Stimulated activated naive B cell treated with anti-CD40 and anti-IgM and Interleukin-4, amounts not matched to agents 10 μg/mL and 1 μg/mL and 100 μg/mL, for 72 hours (primary cell): ENCODE measurements at regions not wholly inside any gene's neighbourhood (a gene's known extent, or its start where the extent isn't known, plus 50 kb on each side); places are given as distances from the start of the nearest gene placed in this dataset.
A peak's percentile ranks its signal among the peaks of the same experiment; 100 is the strongest.

Experiments
- ATAC-seq, 2 donors: fragments of 150-1000 bp; cut with Tn5 transposase; replicated peaks; 2 replicates each; pipeline ENCODE4 v1.10.0; 2021; ENCODE audit warnings: moderate library complexity in 1 of 2
- DNase-seq: peaks from one replicate; pipeline ENCODE4 v3.0.0; 2021
- H3K27ac Mint-ChIP-seq: one replicate; pipeline ENCODE4 v1.8.0; 2022; ENCODE audit warnings: mild to moderate bottlenecking, mixed read lengths
- H3K27me3 Mint-ChIP-seq, 2 donors: one replicate each; pipeline ENCODE4 v1.8.0; 2022; ENCODE audit warnings: mixed read lengths in 2 of 2
- H3K36me3 Mint-ChIP-seq, 2 donors: one replicate each; pipeline ENCODE4 v1.8.0; 2022; ENCODE audit warnings: mixed read lengths in 2 of 2, mild to moderate bottlenecking in 1 of 2
- H3K4me1 Mint-ChIP-seq, 2 donors: one replicate each; pipeline ENCODE4 v1.8.0; 2022; ENCODE audit warnings: mixed read lengths in 2 of 2, mild to moderate bottlenecking in 1 of 2
- H3K4me3 Mint-ChIP-seq, 2 donors: one replicate each; pipeline ENCODE4 v1.8.0; 2022; ENCODE audit warnings: mild to moderate bottlenecking in 2 of 2, mixed read lengths in 2 of 2, moderate library complexity in 1 of 2
- H3K9me3 Mint-ChIP-seq, 2 donors: one replicate each; pipeline ENCODE4 v1.8.0; 2022; ENCODE audit warnings: mixed read lengths in 2 of 2, mild to moderate bottlenecking in 1 of 2

- H3K9me3 Mint-ChIP-seq, result peaks cover 0 to 7% of the 10 kb centered on the region in 2 donors
- peaks cover 5 to 16% of the 10 kb centered on the region in 2 donors for H3K36me3 Mint-ChIP-seq
- ATAC-seq, result peak in 1 of 2 donors; percentile 55
- no peak overlapping the region for H3K4me3 Mint-ChIP-seq
- DNase-seq, result no peak
- no peaks in the 10 kb centered on the region for H3K27me3 Mint-ChIP-seq
- peaks cover 0 to 2% of the 10 kb centered on the region in 2 donors for H3K4me1 Mint-ChIP-seq
- H3K27ac Mint-ChIP-seq, result no peak overlapping the region
These were observed 180.5 kb upstream of the RIOK2 start for GRCh38 chr5:97363577-97363976.

- ATAC-seq, result no peak
- Mint-ChIP-seq H3K36me3 (peaks cover 5 to 16% of the 10 kb centered on the region in 2 donors), H3K27me3 (no peaks in the 10 kb centered on the region), H3K27ac (no peak overlapping the region), H3K4me1 (peaks cover 0 to 2% of the 10 kb centered on the region in 2 donors), H3K9me3 (peaks cover 0 to 7% of the 10 kb centered on the region in 2 donors), H3K4me3 (no peak overlapping the region)
- DNase-seq, result no peak
These were observed 181.7 kb upstream of the RIOK2 start for GRCh38 chr5:97364731-97365130.

- DNase-seq (no peak), ATAC-seq (no peak)
- Mint-ChIP-seq H3K9me3 (peaks cover 0 to 8% of the 10 kb centered on the region in 2 donors), H3K27ac (no peak overlapping the region), H3K27me3 (no peaks in the 10 kb centered on the region), H3K36me3 (peaks cover 4 to 16% of the 10 kb centered on the region in 2 donors), H3K4me3 (no peak overlapping the region), H3K4me1 (peaks cover 0 to 2% of the 10 kb centered on the region in 2 donors)
These were observed 182.3 kb upstream of the RIOK2 start for GRCh38 chr5:97365163-97365845.

GRCh38 chr5:97365918-97366317 lies 182.9 kb upstream of the RIOK2 start:
- ATAC-seq, result no peak
- Mint-ChIP-seq H3K4me1 (peaks cover 0 to 2% of the 10 kb centered on the region in 2 donors), H3K27ac (no peak overlapping the region), H3K36me3 (peaks cover under 1 to 10% of the 10 kb centered on the region in 2 donors), H3K4me3 (no peak overlapping the region), H3K9me3 (peaks cover under 1 to 6% of the 10 kb centered on the region in 2 donors), H3K27me3 (no peaks in the 10 kb centered on the region)
- no peak for DNase-seq

- Mint-ChIP-seq H3K4me1 (no peaks in the 10 kb centered on the region), H3K27ac (no peak overlapping the region), H3K36me3 (peaks cover 0 to 1% of the 10 kb centered on the region in 2 donors), H3K4me3 (no peak overlapping the region), H3K9me3 (peaks cover 3 to 10% of the 10 kb centered on the region in 2 donors), H3K27me3 (no peaks in the 10 kb centered on the region)
- DNase-seq (no peak), ATAC-seq (no peak)
These were observed 192.9 kb upstream of the RIOK2 start for GRCh38 chr5:97375959-97376358.

GRCh38 chr5:97377582-97377981 lies 194.5 kb upstream of the RIOK2 start:
- H3K36me3 Mint-ChIP-seq, result peaks cover 0 to 1% of the 10 kb centered on the region in 2 donors
- H3K27me3 Mint-ChIP-seq, result no peaks in the 10 kb centered on the region
- ATAC-seq (no peak), DNase-seq (no peak)
- H3K4me3 Mint-ChIP-seq, result no peak overlapping the region
- no peaks in the 10 kb centered on the region for H3K4me1 Mint-ChIP-seq
- peaks cover 0 to 5% of the 10 kb centered on the region in 2 donors for H3K9me3 Mint-ChIP-seq
- no peak overlapping the region for H3K27ac Mint-ChIP-seq

- no peak overlapping the region for H3K4me3 Mint-ChIP-seq
- no peak for ATAC-seq
- H3K36me3 Mint-ChIP-seq, result peaks cover 0 to 1% of the 10 kb centered on the region in 2 donors
- H3K27me3 Mint-ChIP-seq, result no peaks in the 10 kb centered on the region
- H3K27ac Mint-ChIP-seq, result no peak overlapping the region
- no peaks in the 10 kb centered on the region for H3K4me1 Mint-ChIP-seq
- DNase-seq, result no peak
- H3K9me3 Mint-ChIP-seq, result peaks cover 0 to 3% of the 10 kb centered on the region in 2 donors
These were observed 200.9 kb upstream of the RIOK2 start for GRCh38 chr5:97383996-97384395.

GRCh38 chr5:97388794-97389193 lies 205.7 kb upstream of the RIOK2 start:
- H3K4me3 Mint-ChIP-seq, result no peak overlapping the region
- H3K27me3 Mint-ChIP-seq, result no peaks in the 10 kb centered on the region
- H3K36me3 Mint-ChIP-seq, result peaks cover 0 to 4% of the 10 kb centered on the region in 2 donors
- no peak for DNase-seq
- peaks cover 0 to 1% of the 10 kb centered on the region in 2 donors for H3K9me3 Mint-ChIP-seq
- H3K27ac Mint-ChIP-seq, result no peak overlapping the region
- no peaks in the 10 kb centered on the region for H3K4me1 Mint-ChIP-seq
- no peak for ATAC-seq

GRCh38 chr5:97400537-97400936 lies 217.5 kb upstream of the RIOK2 start:
- H3K27me3 Mint-ChIP-seq, result peaks cover 0 to 6% of the 10 kb centered on the region in 2 donors
- DNase-seq, result no peak
- peaks cover 0 to 2% of the 10 kb centered on the region in 2 donors for H3K4me1 Mint-ChIP-seq
- H3K9me3 Mint-ChIP-seq, result peaks cover 0 to 4% of the 10 kb centered on the region in 2 donors
- no peak overlapping the region for H3K4me3 Mint-ChIP-seq
- ATAC-seq, result no peak
- no peaks in the 10 kb centered on the region for H3K36me3 Mint-ChIP-seq
- no peak overlapping the region for H3K27ac Mint-ChIP-seq

- ATAC-seq (no peak), DNase-seq (no peak)
- Mint-ChIP-seq H3K9me3 (peaks cover 3 to 9% of the 10 kb centered on the region in 2 donors), H3K36me3 (peaks cover 13 to 15% of the 10 kb centered on the region in 2 donors), H3K4me1 (no peaks in the 10 kb centered on the region), H3K27ac (no peak overlapping the region), H3K4me3 (no peak overlapping the region), H3K27me3 (peaks cover 0 to 6% of the 10 kb centered on the region in 2 donors)
These were observed 222.9 kb upstream of the RIOK2 start for GRCh38 chr5:97405941-97406340.

GRCh38 chr5:97406946-97407676 lies 224.1 kb upstream of the RIOK2 start:
- peaks cover 3 to 9% of the 10 kb centered on the region in 2 donors for H3K9me3 Mint-ChIP-seq
- peaks cover 13 to 15% of the 10 kb centered on the region in 2 donors for H3K36me3 Mint-ChIP-seq
- peaks cover 0 to 6% of the 10 kb centered on the region in 2 donors for H3K27me3 Mint-ChIP-seq
- ATAC-seq, result no peak
- H3K27ac Mint-ChIP-seq, result no peak overlapping the region
- H3K4me3 Mint-ChIP-seq, result no peak overlapping the region
- H3K4me1 Mint-ChIP-seq, result no peaks in the 10 kb centered on the region
- no peak for DNase-seq

- Mint-ChIP-seq H3K4me1 (no peaks in the 10 kb centered on the region), H3K36me3 (peaks cover 13 to 15% of the 10 kb centered on the region in 2 donors), H3K27me3 (no peaks in the 10 kb centered on the region), H3K9me3 (peaks cover 3 to 10% of the 10 kb centered on the region in 2 donors), H3K4me3 (no peak overlapping the region), H3K27ac (no peak overlapping the region)
- DNase-seq (no peak), ATAC-seq (no peak)
These were observed 225.3 kb upstream of the RIOK2 start for GRCh38 chr5:97408331-97408730.

GRCh38 chr5:97412959-97413358 lies 229.9 kb upstream of the RIOK2 start:
- Mint-ChIP-seq H3K9me3 (peaks cover 0 to 4% of the 10 kb centered on the region in 2 donors), H3K27me3 (no peaks in the 10 kb centered on the region), H3K4me3 (no peak overlapping the region), H3K27ac (no peak overlapping the region), H3K4me1 (peaks cover 2 to 3% of the 10 kb centered on the region in 2 donors), H3K36me3 (peaks cover 7% of the 10 kb centered on the region in 2 donors)
- no peak for ATAC-seq
- no peak for DNase-seq

- H3K27ac Mint-ChIP-seq, result no peak overlapping the region
- H3K4me1 Mint-ChIP-seq, result peaks cover 10 to 11% of the 10 kb centered on the region in 2 donors
- DNase-seq, result no peak
- H3K36me3 Mint-ChIP-seq, result no peaks in the 10 kb centered on the region
- ATAC-seq, result peak; percentile 65 to 75
- peaks cover 0 to 2% of the 10 kb centered on the region in 2 donors for H3K9me3 Mint-ChIP-seq
- H3K4me3 Mint-ChIP-seq, result no peak overlapping the region
- no peaks in the 10 kb centered on the region for H3K27me3 Mint-ChIP-seq
These were observed 234.9 kb upstream of the RIOK2 start for GRCh38 chr5:97417986-97418385.

GRCh38 chr5:97418462-97418861 lies 235.4 kb upstream of the RIOK2 start:
- H3K27me3 Mint-ChIP-seq, result no peaks in the 10 kb centered on the region
- peak overlapping the region; percentile 1 for H3K27ac Mint-ChIP-seq
- peaks cover 10 to 11% of the 10 kb centered on the region in 2 donors for H3K4me1 Mint-ChIP-seq

More at GRCh38 chr5:97418462-97418861, 235.4 kb upstream of the RIOK2 start:
- Mint-ChIP-seq H3K9me3 (peaks cover 0 to 2% of the 10 kb centered on the region in 2 donors), H3K4me3 (no peak overlapping the region), H3K36me3 (no peaks in the 10 kb centered on the region)
- peak; percentile 91 to 94 for ATAC-seq
- peak; percentile 5 for DNase-seq
